Mesenchymal stem cell (in vitro differentiated cells and primary cell): ENCODE measurements at regions not wholly inside any gene's neighbourhood (a gene's known extent, or its start where the extent isn't known, plus 50 kb on each side); places are given as distances from the start of the nearest gene placed in this dataset.
A peak's percentile ranks its signal among the peaks of the same experiment; 100 is the strongest.

Experiments
- DNase-seq: peaks from one replicate; pipeline ENCODE4 v3.0.0-alpha.2; 2013
- H2AFZ ChIP-seq: one replicate; pipeline ENCODE4 v1.6.1; 2013; ENCODE audit warnings: low read depth, mild to moderate bottlenecking, control low read depth, inconsistent platforms, low read length, moderate library complexity
- H2AK5ac ChIP-seq: 2 replicates; pipeline ENCODE4 v1.6.1; 2013; ENCODE audit warnings: low read length, moderate library complexity, mild to moderate bottlenecking, inconsistent platforms; ENCODE audit not compliant: severe bottlenecking
- H2BK120ac ChIP-seq: one replicate; pipeline ENCODE4 v1.6.1; 2013; ENCODE audit warnings: low read depth, mild to moderate bottlenecking, inconsistent platforms, low read length, moderate library complexity
- H2BK12ac ChIP-seq, 2 experiments: one replicate each; pipeline ENCODE4 v1.6.1; 2013; ENCODE audit warnings: inconsistent platforms in 2 of 2, low read length in 2 of 2, mild to moderate bottlenecking in 2 of 2, moderate library complexity in 2 of 2, control low read depth in 1 of 2
- H2BK15ac ChIP-seq: one replicate; pipeline ENCODE4 v1.6.1; 2013; ENCODE audit warnings: mild to moderate bottlenecking, low read depth, inconsistent platforms; ENCODE audit not compliant: poor library complexity, severe bottlenecking
- H2BK5ac ChIP-seq: 2 replicates; pipeline ENCODE4 v1.6.1; 2013; ENCODE audit warnings: low read depth, mild to moderate bottlenecking, low read length, control low read depth, inconsistent platforms; ENCODE audit not compliant: poor library complexity, severe bottlenecking
- H3K14ac ChIP-seq, 2 experiments: one replicate each; pipeline ENCODE4 v1.6.1; 2013; ENCODE audit warnings: inconsistent platforms in 2 of 2, low read length in 2 of 2, control low read depth in 1 of 2, mild to moderate bottlenecking in 1 of 2, moderate library complexity in 1 of 2
- H3K18ac ChIP-seq, 2 experiments: one replicate each; pipeline ENCODE4 v1.6.1; 2013; ENCODE audit warnings: inconsistent platforms in 2 of 2, low read length in 2 of 2, control low read depth in 1 of 2, low read depth in 1 of 2, mild to moderate bottlenecking in 1 of 2
- H3K23ac ChIP-seq, 2 experiments: one replicate each; pipeline ENCODE4 v1.6.1; 2013; ENCODE audit warnings: inconsistent platforms in 2 of 2, low read length in 2 of 2, mild to moderate bottlenecking in 2 of 2, moderate library complexity in 2 of 2, control low read depth in 1 of 2
- H3K27ac ChIP-seq: 2 replicates; pipeline ENCODE4 v1.5.1; 2013; ENCODE audit warnings: mild to moderate bottlenecking, moderate library complexity, low read length, control low read depth, inconsistent platforms; ENCODE audit not compliant: poor library complexity, severe bottlenecking
- H3K27me3 ChIP-seq, 2 experiments: 2 replicates each; pipeline versions ENCODE4 v1.6.1 to v1.7.0; 2013; ENCODE audit warnings: low read length in 2 of 2, mild to moderate bottlenecking in 2 of 2, moderate library complexity in 2 of 2, control low read depth in 1 of 2, inconsistent platforms in 1 of 2; ENCODE audit not compliant: control insufficient read depth in 1 of 2, insufficient read depth in 1 of 2
- H3K36me3 ChIP-seq, 2 experiments: 2 replicates each; pipeline versions ENCODE4 v1.6.1 to v1.7.0; 2013; ENCODE audit warnings: low read length in 2 of 2, control low read depth in 1 of 2, inconsistent platforms in 1 of 2, low read depth in 1 of 2, mild to moderate bottlenecking in 1 of 2; ENCODE audit not compliant: insufficient read depth in 2 of 2, control insufficient read depth in 1 of 2
- H3K4ac ChIP-seq, 2 experiments: one replicate each; pipeline ENCODE4 v1.6.1; 2013; ENCODE audit warnings: inconsistent platforms in 2 of 2, low read length in 2 of 2, mild to moderate bottlenecking in 2 of 2, moderate library complexity in 2 of 2, control low read depth in 1 of 2, low read depth in 1 of 2
- H3K4me1 ChIP-seq: 2 replicates; pipeline ENCODE4 v1.6.1; 2013; ENCODE audit warnings: low read depth, low read length, control low read depth; ENCODE audit not compliant: control insufficient read depth, insufficient read depth
- H3K4me2 ChIP-seq: 2 replicates; pipeline ENCODE4 v1.6.1; 2013; ENCODE audit warnings: low read length, mild to moderate bottlenecking, inconsistent platforms; ENCODE audit not compliant: poor library complexity, severe bottlenecking
- H3K4me3 ChIP-seq, 2 experiments: 2 replicates each; pipeline versions ENCODE4 v1.5.1 to v1.7.0; 2013; ENCODE audit warnings: low read length in 2 of 2, mild to moderate bottlenecking in 2 of 2, control low read depth in 1 of 2, low read depth in 1 of 2; ENCODE audit not compliant: insufficient read depth in 1 of 2
- H3K79me1 ChIP-seq: replicated peaks from 2 replicates; pipeline ENCODE4 v1.6.1; 2013; ENCODE audit warnings: mild to moderate bottlenecking, control low read depth, low read length, inconsistent platforms; ENCODE audit not compliant: poor library complexity, severe bottlenecking
- H3K9ac ChIP-seq: 2 replicates; pipeline ENCODE4 v1.7.0; 2013; ENCODE audit warnings: mild to moderate bottlenecking, low read length, moderate library complexity
- H3K9me3 ChIP-seq: 2 replicates; pipeline ENCODE4 v1.7.0; 2013; ENCODE audit warnings: mild to moderate bottlenecking, low read length; ENCODE audit not compliant: control insufficient read depth
- H4K8ac ChIP-seq: one replicate; pipeline ENCODE4 v1.6.1; 2013; ENCODE audit warnings: inconsistent platforms, mild to moderate bottlenecking, low read length, moderate library complexity
- H4K91ac ChIP-seq: one replicate; pipeline ENCODE4 v1.6.1; 2013; ENCODE audit warnings: mild to moderate bottlenecking, low read length, inconsistent platforms
- WGBS: methylation state at CpG from one replicate; pipeline ENCODE4 v1.1.7; 2013; ENCODE audit warnings: mixed read lengths; 5-methylcytosine and 5-hydroxymethylcytosine counted together

- 36% methylated on average over 13 of the region's 13 CpGs for WGBS
- DNase-seq: no peak
Measured at GRCh38 chr11:116581349-116581748, 191.4 kb downstream of the BUD13 start.

GRCh38 chr11:116580799-116581198 lies 192.0 kb downstream of the BUD13 start:
- H3K9ac ChIP-seq: no peak overlapping the region
- no peak overlapping the region for H2BK5ac ChIP-seq
- H3K9me3 ChIP-seq: no peaks in the 10 kb centered on the region
- no peak overlapping the region for H3K23ac ChIP-seq
- H3K4ac ChIP-seq: no peak overlapping the region
- peaks cover 78 to 85% of the 10 kb centered on the region in 2 experiments for H3K27me3 ChIP-seq
- H3K4me1 ChIP-seq: peaks cover 5% of the 10 kb centered on the region
- no peaks in the 10 kb centered on the region for H3K79me1 ChIP-seq
- no peak overlapping the region for H3K18ac ChIP-seq
- H3K36me3 ChIP-seq: no peaks in the 10 kb centered on the region
- H2AK5ac ChIP-seq: no peak overlapping the region
- WGBS: 3% methylated on average over 38 of the region's 38 CpGs
- no peak overlapping the region for H3K14ac ChIP-seq
- H4K8ac ChIP-seq: no peak overlapping the region
- H3K4me2 ChIP-seq: no peak overlapping the region
- no peak overlapping the region for H3K4me3 ChIP-seq
- DNase-seq: no peak
- H2BK120ac ChIP-seq: no peak overlapping the region
- no peak overlapping the region for H2BK15ac ChIP-seq
- H4K91ac ChIP-seq: no peak overlapping the region
- H3K27ac ChIP-seq: no peak overlapping the region
- no peak overlapping the region for H2BK12ac ChIP-seq
- no peak overlapping the region for H2AFZ ChIP-seq

More at GRCh38 chr11:116581349-116581748, 191.4 kb downstream of the BUD13 start:
- Histone ChIP-seq H2AFZ (no peak overlapping the region), H3K79me1 (no peaks in the 10 kb centered on the region), H2BK120ac (no peak overlapping the region), H3K14ac (no peak overlapping the region), H4K91ac (no peak overlapping the region), H3K4me3 (no peak overlapping the region), H3K18ac (no peak overlapping the region), H3K27ac (no peak overlapping the region), H2BK12ac (no peak overlapping the region), H2BK5ac (no peak overlapping the region), H2AK5ac (no peak overlapping the region), H2BK15ac (no peak overlapping the region), H3K4ac (no peak overlapping the region), H3K23ac (no peak overlapping the region), H3K9ac (no peak overlapping the region), H3K36me3 (no peaks in the 10 kb centered on the region), H3K27me3 (peaks cover 79 to 87% of the 10 kb centered on the region in 2 experiments), H3K9me3 (no peaks in the 10 kb centered on the region), H3K4me2 (no peak overlapping the region), H4K8ac (no peak overlapping the region), H3K4me1 (peaks cover 5% of the 10 kb centered on the region)

GRCh38 chr11:116579857-116580727 lies 192.7 kb downstream of the BUD13 start:
- Histone ChIP-seq H3K4ac (no peak overlapping the region), H2BK15ac (no peak overlapping the region), H3K4me1 (peaks cover 5% of the 10 kb centered on the region), H2BK12ac (no peak overlapping the region), H3K27ac (no peak overlapping the region), H3K36me3 (no peaks in the 10 kb centered on the region), H3K14ac (no peak overlapping the region), H3K23ac (no peak overlapping the region), H2AK5ac (no peak overlapping the region), H3K4me3 (peak overlapping the region in 1 of 2 experiments; percentile 63), H3K27me3 (peaks cover 72 to 85% of the 10 kb centered on the region in 2 experiments), H4K91ac (no peak overlapping the region), H2BK5ac (no peak overlapping the region), H3K9me3 (no peaks in the 10 kb centered on the region), H3K4me2 (peak overlapping the region; percentile 20), H3K79me1 (no peaks in the 10 kb centered on the region), H2AFZ (no peak overlapping the region), H2BK120ac (no peak overlapping the region), H4K8ac (no peak overlapping the region), H3K18ac (no peak overlapping the region), H3K9ac (no peak overlapping the region)
- WGBS: 2% methylated on average over 62 of the region's 76 CpGs
- no peak for DNase-seq

- no peak overlapping the region for H2BK12ac ChIP-seq
- DNase-seq: no peak
- H3K27me3 ChIP-seq: peaks cover 63 to 77% of the 10 kb centered on the region in 2 experiments
- WGBS: 38% methylated on average over 8 of the region's 9 CpGs
- no peak overlapping the region for H2BK5ac ChIP-seq
- no peak overlapping the region for H3K4me2 ChIP-seq
- H3K9me3 ChIP-seq: no peaks in the 10 kb centered on the region
- H3K4ac ChIP-seq: no peak overlapping the region
- H3K79me1 ChIP-seq: no peaks in the 10 kb centered on the region
- no peak overlapping the region for H4K91ac ChIP-seq
- H4K8ac ChIP-seq: no peak overlapping the region
- peaks cover 5% of the 10 kb centered on the region for H3K4me1 ChIP-seq
- no peaks in the 10 kb centered on the region for H3K36me3 ChIP-seq
- no peak overlapping the region for H3K4me3 ChIP-seq
- no peak overlapping the region for H3K18ac ChIP-seq
- no peak overlapping the region for H2BK15ac ChIP-seq
- H3K9ac ChIP-seq: no peak overlapping the region
- H2AK5ac ChIP-seq: no peak overlapping the region
- H3K23ac ChIP-seq: no peak overlapping the region
- no peak overlapping the region for H3K27ac ChIP-seq
- no peak overlapping the region for H2AFZ ChIP-seq
- H2BK120ac ChIP-seq: no peak overlapping the region
- no peak overlapping the region for H3K14ac ChIP-seq
Measured at GRCh38 chr11:116579031-116579653, 193.6 kb downstream of the BUD13 start.
